Activated CD4-positive, alpha-beta T cell treated with anti-CD3 and anti-CD28 coated beads, Interleukin-2, Interleukin-4, amounts not matched to agents 100 ng/mL and 50 ng/mL, durations not matched to agents 16 hours and 8 hours (primary cell): ENCODE measurements at regions not wholly inside any gene's neighbourhood (a gene's known extent, or its start where the extent isn't known, plus 50 kb on each side); places are given as distances from the start of the nearest gene placed in this dataset.

Experiments
- DNase-seq: peaks from one replicate; pipeline ENCODE4 v3.0.0-alpha.2; 2020; ENCODE audit warnings: low spot score

DNA sequence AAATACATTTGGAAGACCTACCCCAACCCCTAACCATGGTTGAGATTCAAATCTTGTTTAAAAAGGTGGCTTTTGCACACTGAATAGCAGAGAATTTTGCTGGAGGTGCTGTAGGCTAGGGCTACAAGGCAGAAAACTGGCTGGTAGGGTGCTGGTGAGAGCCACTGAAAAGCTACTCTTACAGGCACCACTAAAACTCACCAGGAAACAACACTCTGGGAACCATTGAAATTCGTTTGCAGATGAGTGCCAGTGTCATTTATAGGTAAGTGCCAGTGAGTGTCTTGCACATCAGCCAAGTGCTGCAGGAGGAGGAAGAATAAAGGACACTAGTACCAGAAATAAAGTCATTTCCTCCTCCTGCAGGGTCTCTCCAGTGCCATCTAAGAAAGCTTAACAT is 610.2 kb downstream of the ZNF385D start:
- no peak for DNase-seq

GRCh38 chr3:21138085-21138484 is 612.9 kb downstream of the ZNF385D start:
- DNase-seq: no peak

GRCh38 chr3:21132896-21133295 is 618.1 kb downstream of the ZNF385D start:
- DNase-seq: no peak

DNA sequence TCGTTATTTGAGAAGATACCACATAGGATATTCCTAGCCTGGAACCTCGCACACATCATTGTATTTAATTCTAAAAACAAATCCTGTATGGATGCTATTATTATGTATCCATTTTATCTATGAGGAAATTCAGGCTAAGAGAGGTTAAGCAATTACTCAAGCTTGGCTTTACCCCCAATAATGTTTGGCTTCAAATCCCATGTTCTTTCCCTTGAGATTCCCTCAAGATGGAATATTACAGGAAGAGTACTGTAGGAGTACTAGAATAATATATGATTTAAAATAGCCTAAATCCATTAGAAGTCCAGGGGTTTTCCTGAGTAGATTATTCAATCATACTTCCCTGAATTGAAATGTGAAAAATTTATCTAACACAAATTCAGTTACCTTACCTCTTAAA is 630.2 kb downstream of the ZNF385D start:
- DNase-seq: no peak

DNA sequence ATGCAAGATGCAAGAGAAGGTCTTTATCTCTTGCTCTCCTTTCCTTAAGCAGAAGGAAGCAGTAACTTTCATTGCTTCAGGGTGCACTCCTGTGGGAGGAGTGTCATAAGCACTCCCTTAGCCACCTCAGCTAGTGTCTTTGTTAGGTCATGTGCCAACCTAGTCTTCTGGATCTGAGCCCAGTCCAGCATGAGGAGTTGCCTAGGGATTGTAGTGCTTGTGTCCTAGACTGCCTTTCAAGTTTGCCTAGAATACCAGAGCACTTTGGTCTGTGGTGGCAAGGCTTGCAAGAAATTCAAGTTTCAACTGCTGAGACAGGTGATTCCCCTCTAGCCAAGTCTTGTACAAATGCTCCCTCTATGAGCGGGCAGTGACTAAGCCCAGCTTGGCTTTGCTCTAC is 633.6 kb downstream of the ZNF385D start:
- DNase-seq: no peak

DNA sequence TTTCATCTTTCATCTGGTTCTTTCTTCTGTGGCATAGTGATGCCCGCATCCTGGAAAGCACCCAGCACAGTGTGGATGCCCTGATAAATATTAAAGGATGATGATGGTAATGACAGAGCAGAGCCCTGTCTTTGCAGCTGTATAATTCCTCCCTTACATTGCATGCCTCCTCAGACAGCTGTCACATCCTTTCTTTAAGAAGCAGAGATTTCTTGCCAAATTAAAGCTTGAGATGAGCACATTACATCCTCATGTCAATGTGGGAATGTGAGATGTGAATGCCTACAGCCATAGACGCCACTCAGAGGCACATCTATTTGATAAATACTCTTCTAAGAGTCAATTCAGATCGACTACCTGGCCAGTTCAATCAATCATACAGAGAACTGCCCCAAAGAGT is 642.0 kb downstream of the ZNF385D start:
- no peak for DNase-seq

DNA sequence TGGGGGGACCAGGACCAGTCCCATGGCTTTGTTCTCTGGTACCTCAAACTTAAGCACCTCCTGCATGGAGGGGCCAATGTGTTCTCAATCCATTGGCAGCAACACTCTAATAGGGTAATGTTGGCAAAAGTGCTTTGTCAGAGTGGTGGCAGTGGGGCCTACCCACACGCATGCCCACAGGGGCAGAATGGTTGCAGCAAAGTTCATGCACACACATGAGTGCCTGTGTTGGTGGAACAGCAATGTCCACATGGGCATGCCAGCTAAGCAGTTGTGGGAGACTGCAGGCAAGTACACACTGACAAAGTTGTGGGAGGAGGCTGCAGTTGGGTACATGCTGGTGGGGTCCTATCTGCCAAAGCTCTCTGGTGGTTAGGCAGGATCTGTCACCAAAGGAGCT is 645.2 kb downstream of the ZNF385D start:
- no peak for DNase-seq

- no peak for DNase-seq
Observed at GRCh38 chr3:21100656-21101359, 650.2 kb downstream of the ZNF385D start.

- DNase-seq: no peak
Observed at GRCh38 chr3:21094686-21095085, 656.3 kb downstream of the ZNF385D start.

DNA sequence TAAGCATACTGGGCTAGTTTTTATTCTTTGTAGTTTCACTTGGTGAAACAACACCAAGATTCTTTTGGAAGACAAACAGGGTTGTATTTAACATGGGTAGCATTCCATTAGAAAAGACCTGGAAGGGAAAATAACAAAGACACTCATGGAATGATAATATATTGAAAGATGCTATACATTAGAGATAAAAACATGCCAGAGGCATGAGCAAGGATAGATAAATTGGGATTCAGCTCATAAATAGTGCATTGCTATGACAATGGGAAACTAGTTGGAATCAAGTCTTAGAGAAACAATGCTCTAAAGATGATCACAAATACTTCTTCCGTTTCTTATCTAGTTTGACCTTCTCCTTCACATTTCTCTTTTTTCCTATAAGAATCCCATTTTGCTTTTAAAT is 677.4 kb downstream of the ZNF385D start:
- no peak for DNase-seq

- DNase-seq: no peak
Observed at GRCh38 chr3:21067031-21067813, 683.8 kb downstream of the ZNF385D start.

- no peak for DNase-seq
Observed at GRCh38 chr3:21062831-21063294, 688.1 kb downstream of the ZNF385D start.

DNA sequence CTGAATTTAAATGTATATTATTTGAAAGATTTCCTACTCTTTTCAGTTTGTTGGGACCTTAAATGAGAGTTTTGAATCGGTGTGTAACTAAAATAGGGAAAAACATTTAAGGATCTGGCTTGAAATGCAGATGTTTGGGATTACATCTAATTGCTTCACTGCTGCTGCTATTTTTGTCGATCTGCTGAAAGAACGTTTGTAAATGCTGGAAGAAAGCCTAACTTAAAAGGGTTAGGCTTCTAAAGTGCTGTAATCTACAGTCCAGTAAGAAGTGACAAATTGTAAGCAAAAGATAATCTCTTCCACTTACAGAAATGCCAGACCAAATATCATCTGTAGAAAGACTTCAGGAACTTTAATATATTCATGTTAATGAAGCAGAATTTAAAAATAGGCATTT is 691.6 kb downstream of the ZNF385D start:
- no peak for DNase-seq

- DNase-seq: no peak
Observed at GRCh38 chr3:21056293-21056692, 694.7 kb downstream of the ZNF385D start.

GRCh38 chr3:21055015-21055414 is 696.0 kb downstream of the ZNF385D start:
- no peak for DNase-seq

- no peak for DNase-seq
Observed at GRCh38 chr3:21054064-21054463, 696.9 kb downstream of the ZNF385D start.

GRCh38 chr3:21049334-21050062 is 701.5 kb downstream of the ZNF385D start:
- no peak for DNase-seq

GRCh38 chr3:21043139-21043538 is 707.9 kb downstream of the ZNF385D start:
- no peak for DNase-seq

DNA sequence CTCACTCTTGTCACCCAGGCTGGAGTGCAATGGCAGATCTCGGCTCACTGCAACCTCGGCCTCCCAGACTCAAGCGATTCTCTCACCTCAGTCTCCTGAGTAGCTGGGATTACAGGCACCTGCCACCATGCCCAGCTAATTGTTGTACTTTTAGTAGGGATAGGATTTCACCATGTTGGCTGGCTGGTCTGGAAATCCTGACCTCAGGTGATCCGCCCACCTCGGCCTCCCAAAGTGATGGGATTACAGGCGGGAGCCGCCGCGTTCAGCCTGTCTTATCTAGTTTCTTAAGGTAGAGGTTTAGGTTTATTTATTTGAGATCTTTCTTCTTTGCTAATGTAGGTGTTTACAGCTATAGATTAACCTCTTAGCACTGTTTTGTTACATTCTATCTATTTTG is 708.8 kb downstream of the ZNF385D start:
- DNase-seq: no peak

DNA sequence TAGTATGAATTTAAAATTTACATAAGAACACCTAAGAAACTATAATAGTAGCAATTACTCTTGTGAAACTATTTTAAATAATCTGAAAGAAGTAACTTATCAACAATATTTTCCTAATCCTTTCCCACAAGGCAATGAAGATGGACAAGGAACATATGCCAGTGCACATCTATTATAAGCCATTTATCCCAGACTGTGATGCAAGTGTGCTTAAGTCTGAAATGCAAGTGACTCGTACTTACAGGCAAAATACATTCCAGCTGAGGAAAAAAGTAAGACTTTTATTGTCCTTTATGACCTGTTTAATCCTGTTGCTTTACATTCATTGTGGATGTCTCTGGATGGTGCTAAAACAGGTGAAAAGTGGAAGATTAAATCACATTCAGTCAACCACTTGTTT is 709.4 kb downstream of the ZNF385D start:
- DNase-seq: no peak

DNA sequence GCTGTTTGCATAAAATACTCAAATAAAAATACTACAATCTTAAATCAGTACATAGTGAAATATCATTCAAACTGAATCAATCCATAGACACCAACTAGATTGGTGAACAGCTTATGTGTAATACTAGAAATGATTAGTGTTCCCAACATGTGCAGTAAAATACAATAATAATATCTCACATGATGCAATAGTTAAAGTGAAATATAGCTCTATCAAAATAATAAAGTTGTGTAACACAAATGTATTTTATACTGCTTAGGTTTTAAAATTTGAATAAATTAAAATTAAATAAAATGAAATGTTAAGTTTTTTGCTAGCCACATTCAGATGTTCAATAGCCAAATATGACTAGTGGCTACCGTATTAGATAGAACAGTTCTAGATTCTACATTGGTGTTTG is 714.1 kb downstream of the ZNF385D start:
- no peak for DNase-seq

DNA sequence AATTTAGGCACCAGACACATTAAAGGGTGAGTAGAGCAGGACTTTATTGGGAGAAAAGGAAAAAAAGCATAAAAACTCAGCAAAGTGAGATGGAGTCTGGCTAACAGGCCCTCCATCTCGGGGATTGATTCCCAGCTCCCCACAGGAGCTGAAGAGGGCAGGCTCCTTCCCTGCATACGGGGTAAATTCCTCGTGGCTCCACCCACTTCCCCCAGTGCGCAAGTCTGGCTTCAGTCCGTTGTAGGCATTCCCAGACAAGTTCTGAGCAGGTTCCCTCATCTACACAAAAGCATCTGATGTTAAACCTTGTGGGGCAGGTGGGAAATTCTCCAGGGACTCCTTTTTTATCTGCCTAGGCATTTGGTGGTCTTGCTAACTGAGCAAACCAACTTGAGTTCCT is 722.6 kb downstream of the ZNF385D start:
- no peak for DNase-seq

- DNase-seq: no peak
Observed at GRCh38 chr3:21024563-21024962, 726.4 kb downstream of the ZNF385D start.
